ENCODE measurements at regions not wholly inside any gene's neighbourhood (a gene's known extent, or its start where the extent isn't known, plus 50 kb on each side); places are given as distances from the start of the nearest gene placed in this dataset.

GRCh38 chr5:2307631-2308030 lies 424.9 kb upstream of the IRX4 start:
- TF ChIP-seq CTCF (IDR thresholded peaks at IDR 0.05 in 8 of 11, conservative IDR thresholded peaks at IDR 0.05 in 3 of 11) (no peak), POLR2AphosphoS5 (IDR thresholded peaks at IDR 0.05) (no peak), POLR2A (IDR thresholded peaks at IDR 0.05) (no peak)

Data from spleen (tissue), 7 donors.